NT2/D1 (cell line): ENCODE measurements at regions not wholly inside any gene's neighbourhood (a gene's known extent, or its start where the extent isn't known, plus 50 kb on each side); places are given as distances from the start of the nearest gene placed in this dataset.

Experiments
- DNase-seq: peaks from one replicate; pipeline ENCODE4 v3.0.0-alpha.2; 2011; ENCODE audit warnings: low read depth, low spot score
- H3K27me3 ChIP-seq: 2 replicates; pipeline ENCODE4 v1.6.0; 2011; ENCODE audit warnings: mild to moderate bottlenecking; ENCODE audit not compliant: insufficient read length, insufficient read depth
- H3K36me3 ChIP-seq: 2 replicates; pipeline ENCODE4 v1.6.1; 2011; ENCODE audit warnings: mild to moderate bottlenecking, low read length, mixed read lengths; ENCODE audit not compliant: insufficient read depth, insufficient read length
- H3K4me1 ChIP-seq: 2 replicates; pipeline ENCODE4 v1.5.1; 2011; ENCODE audit not compliant: insufficient read depth, insufficient read length
- H3K4me3 ChIP-seq: 2 replicates; pipeline ENCODE4 v1.5.1; 2011; ENCODE audit warnings: low read depth; ENCODE audit not compliant: insufficient read length
- H3K9ac ChIP-seq: 2 replicates; pipeline ENCODE4 v1.6.0; 2011; ENCODE audit warnings: low read depth; ENCODE audit not compliant: insufficient read length
- H3K9me3 ChIP-seq: 2 replicates; pipeline ENCODE4 v1.5.1; 2011; ENCODE audit warnings: mild to moderate bottlenecking, low read length; ENCODE audit not compliant: insufficient read depth
- SUZ12 ChIP-seq: IDR thresholded peaks from 2 replicates; pipeline ENCODE4 v1.6.1; 2011; ENCODE audit not compliant: insufficient read length, insufficient read depth; ENCODE audit errors: extremely low read depth
- YY1 ChIP-seq: IDR thresholded peaks from 2 replicates; pipeline ENCODE4 v1.6.1; 2011; ENCODE audit not compliant: insufficient read length, insufficient read depth
- ZNF274 ChIP-seq: IDR thresholded peaks from 2 replicates; pipeline ENCODE4 v1.6.1; 2011; ENCODE audit warnings: mild to moderate bottlenecking, low read depth, low read length

- TF ChIP-seq ZNF274 (no peak), SUZ12 (no peak), YY1 (no peak)
- Histone ChIP-seq H3K4me1 (no peaks in the 10 kb centered on the region), H3K27me3 (no peaks in the 10 kb centered on the region), H3K36me3 (no peaks in the 10 kb centered on the region), H3K9me3 (peaks cover 15% of the 10 kb centered on the region; the same call in 1 of the 2 replicates), H3K9ac (no peak overlapping the region), H3K4me3 (no peak overlapping the region)
- no peak for DNase-seq
These were observed 53.8 kb upstream of the ASB18 start for GRCh38 chr2:236317938-236318396.

GRCh38 chr2:236318401-236318800 is 54.2 kb upstream of the ASB18 start:
- Histone ChIP-seq H3K9me3 (peaks cover 14% of the 10 kb centered on the region; the same call in 1 of the 2 replicates), H3K4me3 (no peak overlapping the region), H3K36me3 (no peaks in the 10 kb centered on the region), H3K4me1 (no peaks in the 10 kb centered on the region), H3K9ac (no peak overlapping the region), H3K27me3 (no peaks in the 10 kb centered on the region)
- no peak for DNase-seq
- TF ChIP-seq YY1: no peak
- TF ChIP-seq ZNF274: no peak
- TF ChIP-seq SUZ12: no peak

GRCh38 chr2:236319036-236319435 is 54.8 kb upstream of the ASB18 start:
- no peaks in the 10 kb centered on the region for H3K4me1 ChIP-seq
- no peaks in the 10 kb centered on the region for H3K36me3 ChIP-seq
- no peak overlapping the region for H3K4me3 ChIP-seq
- no peaks in the 10 kb centered on the region for H3K27me3 ChIP-seq
- TF ChIP-seq SUZ12 (no peak), YY1 (no peak), ZNF274 (no peak)
- H3K9ac ChIP-seq: no peak overlapping the region
- DNase-seq: no peak
- H3K9me3 ChIP-seq: peaks cover 12% of the 10 kb centered on the region; the same call in 1 of the 2 replicates

GRCh38 chr2:236321415-236321814 is 57.2 kb upstream of the ASB18 start:
- Histone ChIP-seq H3K4me1 (no peaks in the 10 kb centered on the region), H3K9ac (no peak overlapping the region), H3K27me3 (no peaks in the 10 kb centered on the region), H3K36me3 (no peaks in the 10 kb centered on the region), H3K4me3 (no peak overlapping the region), H3K9me3 (peaks cover 12% of the 10 kb centered on the region; the same call in 1 of the 2 replicates)
- no peak for DNase-seq
- no peak for TF ChIP-seq SUZ12
- no peak for TF ChIP-seq YY1
- no peak for TF ChIP-seq ZNF274

- H3K9me3 ChIP-seq: no peaks in the 10 kb centered on the region
- no peaks in the 10 kb centered on the region for H3K27me3 ChIP-seq
- TF ChIP-seq SUZ12 (no peak), ZNF274 (no peak), YY1 (no peak)
These were observed 69.4 kb upstream of the ASB18 start for GRCh38 chr2:236333417-236334121.

GRCh38 chr2:236334122-236334876 is 70.1 kb upstream of the ASB18 start:
- Histone ChIP-seq H3K27me3 (no peaks in the 10 kb centered on the region), H3K36me3 (no peaks in the 10 kb centered on the region), H3K9me3 (peaks cover 5% of the 10 kb centered on the region), H3K4me3 (no peak overlapping the region), H3K9ac (no peak overlapping the region), H3K4me1 (no peaks in the 10 kb centered on the region)
- DNase-seq: no peak
- TF ChIP-seq SUZ12 (no peak), ZNF274 (no peak), YY1 (no peak)

More at GRCh38 chr2:236333417-236334121, 69.4 kb upstream of the ASB18 start:
- H3K36me3 ChIP-seq: no peaks in the 10 kb centered on the region
- H3K4me3 ChIP-seq: no peak overlapping the region
- H3K9ac ChIP-seq: no peak overlapping the region
- no peaks in the 10 kb centered on the region for H3K4me1 ChIP-seq
- no peak for DNase-seq

- no peaks in the 10 kb centered on the region for H3K27me3 ChIP-seq
- H3K9me3 ChIP-seq: peaks cover 19% of the 10 kb centered on the region
- no peaks in the 10 kb centered on the region for H3K4me1 ChIP-seq
- no peak for TF ChIP-seq ZNF274
- TF ChIP-seq YY1: no peak
- no peak for TF ChIP-seq SUZ12
- DNase-seq: no peak
- no peaks in the 10 kb centered on the region for H3K36me3 ChIP-seq
- H3K4me3 ChIP-seq: no peak overlapping the region
- H3K9ac ChIP-seq: no peak overlapping the region
These were observed 71.7 kb upstream of the ASB18 start for GRCh38 chr2:236335696-236336574.
